Lung (tissue), 11 donors: ENCODE measurements at regions not wholly inside any gene's neighbourhood (a gene's known extent, or its start where the extent isn't known, plus 50 kb on each side); places are given as distances from the start of the nearest gene placed in this dataset.

ENCODE experiments used
- ATAC-seq: fragments of 200-7000 bp; cut with Tn5 transposase; one replicate; pipeline ENCODE4 v1.9.1; 2020; ENCODE audit warnings: moderate number of reproducible peaks; ENCODE audit not compliant: insufficient read depth, low FRiP score
- DNase-seq, 3 donors: peaks; one replicate each; pipeline ENCODE4 v3.0.0-alpha.2; 2013 to 2017
- H3K27ac ChIP-seq, 2 donors: one replicate each; pipeline ENCODE4 v1.5.1; 2013; ENCODE audit warnings: mild to moderate bottlenecking in 2 of 2, moderate library complexity in 2 of 2, control low read depth in 1 of 2, inconsistent platforms in 1 of 2, low read depth in 1 of 2, low read length in 1 of 2
- H3K27me3 ChIP-seq, 3 donors: one replicate each; pipeline ENCODE4 v1.5.1; 2013; ENCODE audit warnings: low read length in 2 of 3; ENCODE audit not compliant: control insufficient read depth in 3 of 3, insufficient read depth in 3 of 3
- H3K36me3 ChIP-seq, 4 donors: one replicate each; pipeline ENCODE4 v1.5.1; 2013; ENCODE audit warnings: low read length in 4 of 4, mild to moderate bottlenecking in 1 of 4, moderate library complexity in 1 of 4; ENCODE audit not compliant: control insufficient read depth in 4 of 4, insufficient read depth in 4 of 4
- H3K4me1 ChIP-seq, 5 donors: one replicate each; pipeline ENCODE4 v1.5.1; 2013; ENCODE audit warnings: low read length in 5 of 5, mild to moderate bottlenecking in 2 of 5, moderate library complexity in 1 of 5; ENCODE audit not compliant: control insufficient read depth in 5 of 5, insufficient read depth in 5 of 5
- H3K4me3 ChIP-seq: one replicate; pipeline ENCODE4 v1.5.1; 2013; ENCODE audit warnings: mild to moderate bottlenecking, control low read depth, moderate library complexity
- H3K9ac ChIP-seq, 2 donors: one replicate each; pipeline ENCODE4 v1.5.1; 2013; ENCODE audit warnings: low read length in 2 of 2, control low read depth in 1 of 2; ENCODE audit not compliant: insufficient read depth in 1 of 2
- H3K9me3 ChIP-seq, 4 donors: one replicate each; pipeline ENCODE4 v1.5.1; 2013; ENCODE audit warnings: low read length in 3 of 4, mild to moderate bottlenecking in 1 of 4, moderate library complexity in 1 of 4; ENCODE audit not compliant: control insufficient read depth in 4 of 4, insufficient read depth in 3 of 4
- WGBS, 2 donors: extraction: QIAGEN DNeasy Blood & Tissue Kit; methylation state at CpG; one replicate each; pipeline ENCODE4 v1.1.7; 2013; 5-methylcytosine and 5-hydroxymethylcytosine counted together
- TF ChIP-seq, protein P1 (sequence below): IDR thresholded peaks from 2 replicates; pipeline ENCODE4 v1.5.1; 2012; ENCODE audit warnings: mild to moderate bottlenecking; ENCODE audit errors: control extremely low read depth, extremely low read depth
- donor health status: control.
- donor health status: control.
- donor health status: Bipolar disorder and iron deficiency.
- donor health status: healthy.
- donor health status: DM: yes; HTN: yes; CAD: no.

DNA sequence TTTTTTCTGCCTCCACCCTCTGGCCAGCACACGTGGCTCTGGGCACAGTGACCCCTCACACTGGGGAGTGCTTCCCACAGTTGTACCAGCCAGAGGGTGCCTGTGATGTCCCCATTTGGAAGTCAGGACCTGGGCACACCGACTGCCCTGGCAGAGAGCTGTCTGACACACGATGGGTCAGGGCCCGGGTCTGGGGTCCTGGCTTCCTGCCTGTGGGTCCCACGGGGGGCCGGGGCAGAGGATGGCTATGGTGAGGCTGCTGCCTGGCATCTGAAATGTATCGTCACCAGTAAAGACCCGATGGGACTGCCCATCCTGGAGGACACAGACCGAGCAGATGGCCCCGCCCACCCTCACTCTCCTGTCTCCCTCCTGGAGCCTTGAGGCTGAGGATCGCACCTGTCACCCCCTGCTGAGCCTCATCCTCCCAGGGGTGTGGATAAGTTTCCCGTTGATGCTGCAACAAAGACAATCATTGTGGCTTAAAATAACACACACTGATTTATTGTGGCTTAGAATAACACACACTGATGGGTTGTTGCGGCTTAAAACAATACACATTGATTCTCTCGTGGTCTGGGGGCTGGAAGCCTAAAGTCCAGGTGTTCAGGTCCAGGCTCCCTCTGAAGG lies 88.8 kb upstream of the TTC34 start:
- Histone ChIP-seq H3K9ac (no peak overlapping the region), H3K9me3 (no peaks in the 10 kb centered on the region), H3K4me3 (no peak overlapping the region), H3K4me1 (no peaks in the 10 kb centered on the region), H3K27me3 (peaks cover 0 to 4% (median 0%) of the 10 kb centered on the region in 3 donors), H3K36me3 (no peaks in the 10 kb centered on the region), H3K27ac (no peak overlapping the region)
- 69 to 79% methylated on average over 13 to 14 of the region's 14 CpGs for WGBS, 2 donors
- TF ChIP-seq, protein P1, sequence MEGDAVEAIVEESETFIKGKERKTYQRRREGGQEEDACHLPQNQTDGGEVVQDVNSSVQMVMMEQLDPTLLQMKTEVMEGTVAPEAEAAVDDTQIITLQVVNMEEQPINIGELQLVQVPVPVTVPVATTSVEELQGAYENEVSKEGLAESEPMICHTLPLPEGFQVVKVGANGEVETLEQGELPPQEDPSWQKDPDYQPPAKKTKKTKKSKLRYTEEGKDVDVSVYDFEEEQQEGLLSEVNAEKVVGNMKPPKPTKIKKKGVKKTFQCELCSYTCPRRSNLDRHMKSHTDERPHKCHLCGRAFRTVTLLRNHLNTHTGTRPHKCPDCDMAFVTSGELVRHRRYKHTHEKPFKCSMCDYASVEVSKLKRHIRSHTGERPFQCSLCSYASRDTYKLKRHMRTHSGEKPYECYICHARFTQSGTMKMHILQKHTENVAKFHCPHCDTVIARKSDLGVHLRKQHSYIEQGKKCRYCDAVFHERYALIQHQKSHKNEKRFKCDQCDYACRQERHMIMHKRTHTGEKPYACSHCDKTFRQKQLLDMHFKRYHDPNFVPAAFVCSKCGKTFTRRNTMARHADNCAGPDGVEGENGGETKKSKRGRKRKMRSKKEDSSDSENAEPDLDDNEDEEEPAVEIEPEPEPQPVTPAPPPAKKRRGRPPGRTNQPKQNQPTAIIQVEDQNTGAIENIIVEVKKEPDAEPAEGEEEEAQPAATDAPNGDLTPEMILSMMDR = no peak
- DNase-seq = no peak
- ATAC-seq = no peak

- DNase-seq = no peak
- H3K4me3 ChIP-seq = no peak overlapping the region
- 82 to 93% methylated on average over 22 of the region's 22 CpGs for WGBS, 2 donors
Measured at GRCh38 chr1:2891923-2892448, 90.5 kb upstream of the TTC34 start.

GRCh38 chr1:2893473-2894120 lies 92.1 kb upstream of the TTC34 start:
- Histone ChIP-seq H3K4me1 (no peaks in the 10 kb centered on the region), H3K36me3 (no peaks in the 10 kb centered on the region), H3K9me3 (peaks cover 0 to 6% (median 2%) of the 10 kb centered on the region in 4 donors), H3K27ac (no peak overlapping the region), H3K9ac (no peak overlapping the region), H3K4me3 (no peak overlapping the region), H3K27me3 (peaks cover 0 to 4% (median 0%) of the 10 kb centered on the region in 3 donors)
- TF ChIP-seq, protein P1 = no peak
- no peak for DNase-seq
- WGBS, 2 donors = 85 to 94% methylated on average over 20 of the region's 20 CpGs
- no peak for ATAC-seq

More at GRCh38 chr1:2891923-2892448, 90.5 kb upstream of the TTC34 start:
- Histone ChIP-seq H3K4me1 (no peaks in the 10 kb centered on the region), H3K27ac (no peak overlapping the region), H3K27me3 (peaks cover 0 to 4% (median 0%) of the 10 kb centered on the region in 3 donors), H3K36me3 (no peaks in the 10 kb centered on the region), H3K9me3 (peaks cover 0 to 5% (median 2%) of the 10 kb centered on the region in 4 donors), H3K9ac (no peak overlapping the region)
- ATAC-seq = no peak
- TF ChIP-seq, protein P1 = no peak
